Kidney epithelial cell (primary cell): ENCODE measurements at regions not wholly inside any gene's neighbourhood (a gene's known extent, or its start where the extent isn't known, plus 50 kb on each side); places are given as distances from the start of the nearest gene placed in this dataset.
A peak's percentile ranks its signal among the peaks of the same experiment; 100 is the strongest.

Experiments used
- DNase-seq: peaks from one replicate; pipeline ENCODE4 v3.0.0-alpha.2; 2010; ENCODE audit warnings: low read depth
- H3K27me3 ChIP-seq: 2 replicates; pipeline ENCODE4 v1.6.0; 2011; ENCODE audit warnings: low read length; ENCODE audit not compliant: control insufficient read depth, insufficient read depth
- H3K36me3 ChIP-seq: 2 replicates; pipeline ENCODE4 v1.5.1; 2011; ENCODE audit warnings: low read length; ENCODE audit not compliant: control insufficient read depth, insufficient read depth
- H3K4me3 ChIP-seq: 2 replicates; pipeline ENCODE4 v1.5.1; 2011; ENCODE audit warnings: low read depth, mild to moderate bottlenecking, control low read depth, low read length
- TF ChIP-seq, protein P1 (sequence below): IDR thresholded peaks from 2 replicates; pipeline ENCODE4 v1.5.1; 2011; ENCODE audit warnings: mild to moderate bottlenecking, moderate library complexity, low read length, control low read depth, inconsistent platforms; ENCODE audit not compliant: insufficient read depth, poor library complexity, severe bottlenecking

- TF ChIP-seq, protein P1, sequence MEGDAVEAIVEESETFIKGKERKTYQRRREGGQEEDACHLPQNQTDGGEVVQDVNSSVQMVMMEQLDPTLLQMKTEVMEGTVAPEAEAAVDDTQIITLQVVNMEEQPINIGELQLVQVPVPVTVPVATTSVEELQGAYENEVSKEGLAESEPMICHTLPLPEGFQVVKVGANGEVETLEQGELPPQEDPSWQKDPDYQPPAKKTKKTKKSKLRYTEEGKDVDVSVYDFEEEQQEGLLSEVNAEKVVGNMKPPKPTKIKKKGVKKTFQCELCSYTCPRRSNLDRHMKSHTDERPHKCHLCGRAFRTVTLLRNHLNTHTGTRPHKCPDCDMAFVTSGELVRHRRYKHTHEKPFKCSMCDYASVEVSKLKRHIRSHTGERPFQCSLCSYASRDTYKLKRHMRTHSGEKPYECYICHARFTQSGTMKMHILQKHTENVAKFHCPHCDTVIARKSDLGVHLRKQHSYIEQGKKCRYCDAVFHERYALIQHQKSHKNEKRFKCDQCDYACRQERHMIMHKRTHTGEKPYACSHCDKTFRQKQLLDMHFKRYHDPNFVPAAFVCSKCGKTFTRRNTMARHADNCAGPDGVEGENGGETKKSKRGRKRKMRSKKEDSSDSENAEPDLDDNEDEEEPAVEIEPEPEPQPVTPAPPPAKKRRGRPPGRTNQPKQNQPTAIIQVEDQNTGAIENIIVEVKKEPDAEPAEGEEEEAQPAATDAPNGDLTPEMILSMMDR: no peak
- Histone ChIP-seq H3K27me3 (no peaks in the 10 kb centered on the region), H3K36me3 (no peaks in the 10 kb centered on the region), H3K4me3 (no peak overlapping the region)
- DNase-seq: no peak
Observed at GRCh38 chr1:80163686-80164085, 1157.2 kb upstream of the ADGRL4 start.

DNA sequence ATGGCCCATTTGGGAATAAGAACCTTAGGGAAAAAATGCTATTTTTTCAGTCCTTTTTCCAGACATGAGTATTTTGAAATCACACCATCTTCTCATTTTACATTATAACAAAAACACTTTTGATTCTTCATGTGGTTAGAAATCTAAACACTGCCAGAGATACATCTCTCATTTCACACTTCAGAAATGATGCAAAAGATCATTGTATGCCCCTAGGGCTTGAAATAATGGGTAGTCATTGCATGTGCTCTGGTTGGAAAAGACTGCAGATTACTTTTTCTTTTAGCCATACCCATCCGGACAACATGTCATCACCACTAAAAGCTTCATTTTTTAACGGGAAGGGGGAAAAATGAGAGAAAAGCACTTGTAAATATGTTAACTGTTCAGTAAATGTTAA, 1152.2 kb upstream of the ADGRL4 start:
- H3K27me3 ChIP-seq: no peaks in the 10 kb centered on the region
- DNase-seq: no peak
- no peaks in the 10 kb centered on the region for H3K36me3 ChIP-seq
- no peak overlapping the region for H3K4me3 ChIP-seq
- TF ChIP-seq, protein P1: no peak

DNA sequence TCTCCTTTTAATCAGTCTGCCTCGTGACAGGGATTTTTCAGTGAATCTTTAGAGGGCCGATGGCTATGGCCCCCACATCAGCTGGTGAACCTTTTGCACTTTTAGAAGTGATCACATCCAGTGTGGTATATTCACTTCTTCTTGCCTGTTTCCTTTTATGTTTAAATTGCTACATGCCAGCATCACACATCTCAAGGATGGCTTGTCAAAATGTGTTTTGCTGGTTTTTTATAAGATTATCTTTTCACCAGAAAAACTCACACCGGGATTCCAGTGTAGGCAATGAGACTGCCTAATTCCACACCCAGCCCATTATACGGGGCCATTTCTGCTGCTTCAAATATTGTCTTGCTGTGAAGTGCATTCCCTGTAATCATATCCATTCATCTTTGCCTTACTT, 1151.7 kb upstream of the ADGRL4 start:
- TF ChIP-seq, protein P1: no peak
- no peaks in the 10 kb centered on the region for H3K36me3 ChIP-seq
- no peaks in the 10 kb centered on the region for H3K27me3 ChIP-seq
- H3K4me3 ChIP-seq: no peak overlapping the region
- no peak for DNase-seq

DNA sequence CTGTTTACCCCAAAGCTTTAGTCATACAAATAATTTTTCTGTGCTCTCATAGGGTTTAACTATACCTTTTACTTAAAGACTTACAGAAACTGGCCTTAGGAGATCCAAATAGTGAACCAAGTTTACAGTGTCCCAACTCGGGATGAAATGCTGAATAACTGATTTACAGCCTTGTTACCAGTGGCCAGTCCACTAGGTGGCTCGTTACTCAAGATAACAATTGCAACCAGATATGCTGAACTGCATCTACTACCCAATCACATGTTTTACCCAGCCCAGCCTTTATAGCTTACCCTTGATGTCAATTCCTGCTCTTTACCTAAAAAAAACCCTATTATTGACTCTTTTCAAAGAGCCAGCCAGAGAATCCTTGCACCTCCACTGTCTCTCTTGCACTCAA, 1148.8 kb upstream of the ADGRL4 start:
- H3K4me3 ChIP-seq: no peak overlapping the region
- H3K27me3 ChIP-seq: no peaks in the 10 kb centered on the region
- DNase-seq: no peak
- no peaks in the 10 kb centered on the region for H3K36me3 ChIP-seq
- TF ChIP-seq, protein P1: peak; percentile 26

DNA sequence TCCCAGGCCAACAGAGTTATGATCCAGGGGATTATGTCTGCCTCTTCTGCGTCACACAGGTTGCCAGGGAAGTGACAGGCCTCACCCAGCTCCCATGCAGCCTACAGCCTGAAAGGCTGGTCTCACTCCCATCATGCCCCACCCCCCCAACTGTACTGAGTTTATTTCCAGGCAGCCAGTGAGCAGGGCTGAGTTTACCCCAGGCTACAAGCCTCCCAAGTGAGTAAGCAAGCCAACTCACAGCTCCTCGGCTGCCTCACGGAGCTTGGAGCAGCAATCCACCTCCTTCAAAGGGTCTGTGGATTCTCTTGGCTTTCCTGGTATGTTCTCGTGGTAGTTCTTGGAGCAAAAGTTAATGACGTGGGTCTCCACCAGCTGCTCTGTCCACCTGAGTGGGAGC, 1147.6 kb upstream of the ADGRL4 start:
- TF ChIP-seq, protein P1: no peak
- DNase-seq: no peak
- H3K36me3 ChIP-seq: no peaks in the 10 kb centered on the region
- no peak overlapping the region for H3K4me3 ChIP-seq
- no peaks in the 10 kb centered on the region for H3K27me3 ChIP-seq

GRCh38 chr1:80153762-80154161, 1147.2 kb upstream of the ADGRL4 start:
- Histone ChIP-seq H3K4me3 (no peak overlapping the region), H3K27me3 (no peaks in the 10 kb centered on the region), H3K36me3 (no peaks in the 10 kb centered on the region)
- TF ChIP-seq, protein P1: no peak
- DNase-seq: no peak
